HG03439 (cell line): ENCODE measurements at regions not wholly inside any gene's neighbourhood (a gene's known extent, or its start where the extent isn't known, plus 50 kb on each side); places are given as distances from the start of the nearest gene placed in this dataset.

Experiments
- ATAC-seq: cut with Tn5 transposase; IDR thresholded peaks from one replicate; pipeline ENCODE4 v1.9.1; 2021; ENCODE audit warnings: mild to moderate bottlenecking, moderate library complexity; ENCODE audit not compliant: unreplicated experiment

- ATAC-seq = no peak
Observed at GRCh38 chr18:1907470-1908206, 663.7 kb downstream of the METTL4 start.

- ATAC-seq = no peak
Observed at GRCh38 chr18:1914489-1914888, 656.8 kb downstream of the METTL4 start.

- no peak for ATAC-seq
Observed at GRCh38 chr18:1916869-1917523, 654.3 kb downstream of the METTL4 start.

- ATAC-seq = no peak
Observed at GRCh38 chr18:1917569-1917968, 653.7 kb downstream of the METTL4 start.

GRCh38 chr18:1922066-1922465 lies 649.2 kb downstream of the METTL4 start:
- no peak for ATAC-seq

GRCh38 chr18:1928711-1929110 lies 642.6 kb downstream of the METTL4 start:
- ATAC-seq = no peak

- ATAC-seq = no peak
Observed at GRCh38 chr18:1929720-1930119, 641.6 kb downstream of the METTL4 start.

GRCh38 chr18:1930291-1931270 lies 640.7 kb downstream of the METTL4 start:
- no peak for ATAC-seq

GRCh38 chr18:1952486-1952885 lies 618.8 kb downstream of the METTL4 start:
- no peak for ATAC-seq

- no peak for ATAC-seq
Observed at GRCh38 chr18:1954583-1955312, 616.6 kb downstream of the METTL4 start.

GRCh38 chr18:1958798-1959197 lies 612.5 kb downstream of the METTL4 start:
- ATAC-seq = no peak

GRCh38 chr18:1965016-1965415 lies 606.3 kb downstream of the METTL4 start:
- ATAC-seq = no peak

- no peak for ATAC-seq
Observed at GRCh38 chr18:1965541-1965940, 605.8 kb downstream of the METTL4 start.

- ATAC-seq = no peak
Observed at GRCh38 chr18:1968801-1969498, 602.4 kb downstream of the METTL4 start.

GRCh38 chr18:1976484-1976883 lies 594.8 kb downstream of the METTL4 start:
- ATAC-seq = no peak

GRCh38 chr18:1982056-1982455 lies 589.2 kb downstream of the METTL4 start:
- ATAC-seq = no peak

- ATAC-seq = no peak
Observed at GRCh38 chr18:1983746-1984515, 587.4 kb downstream of the METTL4 start.

GRCh38 chr18:1993866-1994265 lies 577.4 kb downstream of the METTL4 start:
- no peak for ATAC-seq

GRCh38 chr18:1994471-1994870 lies 576.8 kb downstream of the METTL4 start:
- no peak for ATAC-seq
